Jurkat, Clone E6-1 (cell line): ENCODE measurements at regions not wholly inside any gene's neighbourhood (a gene's known extent, or its start where the extent isn't known, plus 50 kb on each side); places are given as distances from the start of the nearest gene placed in this dataset.
"Not testable (repeated sequence)": the region's sequence is repeated elsewhere in the genome, so short reads cannot be mapped to it uniquely, and the experiment has no call there.

Experiments
- DNase-seq: peaks from one replicate; pipeline ENCODE4 v3.0.0-alpha.2; 2011; ENCODE audit warnings: low read depth, low spot score
- H3K4me3 ChIP-seq: 2 replicates; pipeline ENCODE4 v1.5.1; 2011; ENCODE audit warnings: mild to moderate bottlenecking, low read length, control low read depth, moderate library complexity

- not testable (repeated sequence) for H3K4me3 ChIP-seq, DNase-seq
These were observed 76.1 kb upstream of the ZNF217 start for GRCh38 chr20:53669517-53670313.

GRCh38 chr20:53668992-53669391 is 75.4 kb upstream of the ZNF217 start:
- no peak overlapping the region for H3K4me3 ChIP-seq
- DNase-seq = no peak

- no peak overlapping the region for H3K4me3 ChIP-seq
- DNase-seq = no peak
These were observed 72.5 kb upstream of the ZNF217 start for GRCh38 chr20:53666144-53666543.

GRCh38 chr20:53664121-53664520 is 70.5 kb upstream of the ZNF217 start:
- H3K4me3 ChIP-seq = no peak overlapping the region
- no peak for DNase-seq

GRCh38 chr20:53663521-53663920 is 69.9 kb upstream of the ZNF217 start:
- not testable (repeated sequence) for DNase-seq, H3K4me3 ChIP-seq

GRCh38 chr20:53662595-53662994 is 69.0 kb upstream of the ZNF217 start:
- DNase-seq = no peak
- H3K4me3 ChIP-seq = no peak overlapping the region

GRCh38 chr20:53660947-53661381 is 67.3 kb upstream of the ZNF217 start:
- DNase-seq = no peak
- H3K4me3 ChIP-seq = no peak overlapping the region

DNA sequence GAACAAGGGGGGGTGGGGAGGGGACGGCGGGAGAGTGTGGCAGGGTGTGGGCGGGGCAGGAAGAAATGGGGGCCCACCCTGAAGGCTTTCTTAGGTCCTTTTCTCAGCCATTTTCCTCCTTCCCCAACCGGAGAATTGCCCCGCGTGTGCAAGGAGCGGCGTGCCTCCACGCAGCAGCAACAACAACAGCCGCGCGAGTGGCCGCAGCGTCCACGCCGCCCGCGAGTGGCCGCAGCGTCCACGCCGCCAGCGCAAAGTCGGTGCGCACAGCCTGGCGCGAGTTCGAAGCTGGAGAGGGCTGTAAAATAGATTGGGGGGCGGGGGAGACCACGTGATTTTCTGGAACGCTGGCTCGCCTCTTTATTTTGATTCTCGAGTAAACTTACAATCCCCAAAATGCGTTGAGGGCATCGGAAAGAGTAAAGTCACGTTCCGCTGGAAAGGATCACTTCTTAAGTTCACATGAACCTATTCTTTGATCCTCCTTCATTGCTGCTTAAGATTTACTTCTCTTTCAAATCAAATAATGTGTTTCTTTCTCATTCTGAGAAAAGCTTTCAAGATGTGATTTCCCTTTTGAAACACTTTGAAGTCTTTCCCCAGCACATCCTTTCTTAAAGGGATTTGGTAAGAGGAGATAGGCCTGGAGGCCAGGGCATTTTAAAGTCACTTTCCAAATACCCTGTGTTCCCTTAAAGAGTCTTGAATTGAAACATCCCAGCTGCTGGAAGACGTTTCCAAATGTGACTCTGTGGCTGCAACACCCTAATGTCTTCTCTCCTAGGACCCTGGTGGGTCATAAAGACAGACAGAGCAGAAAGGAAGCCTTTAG is 66.7 kb upstream of the ZNF217 start:
- H3K4me3 ChIP-seq = no peak overlapping the region
- DNase-seq = no peak

GRCh38 chr20:53658973-53659372 is 65.3 kb upstream of the ZNF217 start:
- DNase-seq = no peak

DNA sequence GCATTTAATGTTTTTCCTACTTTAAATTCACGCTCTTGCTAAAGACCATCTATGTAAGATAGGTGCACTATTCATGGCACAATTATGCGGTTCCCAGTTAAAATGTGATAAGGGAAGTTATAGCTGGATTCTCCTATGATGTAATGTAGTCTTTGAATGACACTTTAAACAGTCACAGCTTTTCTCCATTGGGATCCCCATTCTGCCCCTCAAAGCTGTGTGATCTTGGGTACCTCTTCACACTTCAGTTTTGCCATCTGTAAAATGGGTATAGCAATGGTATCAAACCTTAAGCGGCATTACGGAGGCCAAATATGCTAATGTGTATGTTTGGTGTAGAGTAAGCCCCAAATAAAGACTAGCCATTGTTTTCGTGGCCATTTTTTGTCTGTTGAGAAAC is 64.7 kb upstream of the ZNF217 start:
- no peak for DNase-seq
- H3K4me3 ChIP-seq = no peak overlapping the region

More at GRCh38 chr20:53658973-53659372, 65.3 kb upstream of the ZNF217 start:
- no peak overlapping the region for H3K4me3 ChIP-seq

DNA sequence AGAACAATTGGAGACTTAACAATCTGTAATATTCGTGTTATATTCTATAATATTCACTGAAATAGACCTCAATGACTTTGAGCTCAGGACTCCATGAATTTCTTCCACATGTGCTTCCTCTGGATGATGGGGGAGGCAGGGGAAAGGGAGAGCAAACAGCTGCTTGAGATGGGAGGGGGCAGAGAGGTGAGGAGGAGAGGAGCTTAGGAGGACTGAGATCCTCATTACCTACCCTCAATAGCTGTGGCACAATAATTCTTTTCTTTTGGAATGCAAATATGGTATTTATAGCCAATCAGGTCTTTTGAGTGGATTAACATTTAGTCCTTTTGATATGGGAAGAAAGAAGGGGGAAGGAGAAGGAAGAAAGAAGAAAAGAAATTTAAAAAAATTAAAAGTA is 64.1 kb upstream of the ZNF217 start:
- no peak for DNase-seq
- H3K4me3 ChIP-seq = no peak overlapping the region

DNA sequence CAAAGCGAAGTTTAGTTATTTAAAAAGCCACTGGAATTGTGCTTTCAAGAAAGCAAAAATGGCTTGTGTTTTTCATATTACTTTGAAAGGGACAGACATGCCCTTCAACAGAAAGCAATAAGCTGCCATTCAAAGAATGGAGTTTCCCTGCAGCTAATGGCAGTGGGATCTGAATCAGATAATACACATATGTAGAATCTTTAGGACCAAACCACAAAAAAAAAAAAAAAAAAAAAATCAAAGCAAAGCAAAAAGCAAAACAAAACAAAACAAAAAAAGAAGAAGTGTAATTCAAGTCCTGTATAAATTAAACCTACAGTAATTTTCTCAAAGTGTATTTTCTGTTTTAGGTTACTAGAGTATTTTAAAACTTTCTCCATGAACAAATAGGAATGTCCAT is 63.6 kb upstream of the ZNF217 start:
- DNase-seq = no peak
- no peak overlapping the region for H3K4me3 ChIP-seq

DNA sequence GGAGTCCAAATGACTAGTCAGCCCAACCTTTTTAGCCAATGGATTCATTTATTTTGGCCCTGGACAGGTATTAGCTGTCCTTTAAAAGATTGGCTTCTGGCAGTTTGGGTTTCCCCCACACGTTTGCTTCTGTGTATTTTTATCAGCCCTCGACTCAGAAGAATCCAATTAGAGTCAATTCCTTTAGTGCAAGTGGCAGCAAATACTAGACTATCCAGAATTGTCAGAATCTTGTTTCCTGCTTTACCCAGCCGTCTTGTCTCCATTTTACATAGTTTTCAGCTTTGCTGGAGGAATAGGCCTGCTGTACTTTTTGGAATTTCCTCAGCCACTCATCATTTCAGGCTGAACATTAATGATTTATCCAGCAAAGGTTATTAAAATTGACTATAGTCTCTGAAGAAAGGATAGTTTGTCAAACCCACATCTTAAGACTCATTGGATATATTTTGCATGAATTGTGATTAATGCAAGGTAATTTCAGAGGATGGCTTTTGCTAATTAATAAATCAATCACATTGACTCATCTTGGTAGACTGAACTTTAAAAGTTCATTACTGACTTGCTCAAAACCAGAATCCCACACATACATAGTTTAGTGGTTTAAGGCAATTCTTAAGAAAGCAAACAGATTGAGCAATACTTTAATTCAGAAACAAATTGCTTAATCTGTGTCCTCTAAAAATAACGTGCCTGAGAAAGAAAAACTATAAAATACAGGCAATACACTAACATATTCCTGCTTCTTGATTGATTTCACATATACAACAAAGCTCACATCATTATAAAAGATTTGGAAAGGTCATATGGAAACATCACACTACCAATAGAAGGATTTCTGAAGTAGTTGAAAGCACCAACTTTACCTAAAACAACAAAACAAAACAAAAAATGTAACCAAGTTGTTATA is 62.9 kb upstream of the ZNF217 start:
- DNase-seq = no peak
- H3K4me3 ChIP-seq = no peak overlapping the region

- DNase-seq = no peak
- H3K4me3 ChIP-seq = no peak overlapping the region
These were observed 62.1 kb upstream of the ZNF217 start for GRCh38 chr20:53655625-53656292.

- DNase-seq = no peak
- no peak overlapping the region for H3K4me3 ChIP-seq
These were observed 61.4 kb upstream of the ZNF217 start for GRCh38 chr20:53654932-53655624.

GRCh38 chr20:53654521-53654920 is 60.9 kb upstream of the ZNF217 start:
- not testable (repeated sequence) for DNase-seq, H3K4me3 ChIP-seq

GRCh38 chr20:53652859-53653517 is 59.3 kb upstream of the ZNF217 start:
- no peak for DNase-seq
- H3K4me3 ChIP-seq = no peak overlapping the region
